K562 (cell line): ENCODE measurements at regions not wholly inside any gene's neighbourhood (a gene's known extent, or its start where the extent isn't known, plus 50 kb on each side); places are given as distances from the start of the nearest gene placed in this dataset.

Source experiments
- E2F3 ChIP-seq: fragments of 250-450 bp; sonication (Bioruptor Pico); IDR thresholded peaks from 2 replicates; pipeline ENCODE4 v1.4.0; 2020; ENCODE audit warnings: mild to moderate bottlenecking
- ZBTB40 ChIP-seq, 2 experiments: fragments of 450-650 bp in 1 of 2; sonication (generic) in 1 of 2; formaldehyde crosslinking in 1 of 2; IDR thresholded peaks; 2 replicates each; pipeline versions ENCODE4 v1.7.1 to v1.9.0; 2016 to 2022; ENCODE audit warnings: inconsistent platforms in 1 of 2, mild to moderate bottlenecking in 1 of 2, missing genetic modification reagents in 1 of 2
- ZFP1 ChIP-seq: fragments of 450-650 bp; formaldehyde crosslinking; IDR thresholded peaks from 2 replicates; pipeline ENCODE4 v1.4.0; 2020; ENCODE audit warnings: mild to moderate bottlenecking, mixed read lengths

GRCh38 chr18:78191276-78191675 is 788.3 kb upstream of the SALL3 start (continued):
- TF ChIP-seq ZBTB40 (IDR thresholded peaks at IDR 0.05): no peak
- TF ChIP-seq ZBTB40 (CRISPR knock-in tag; IDR thresholded peaks at IDR 0.05): no peak
- TF ChIP-seq ZFP1 (CRISPR knock-in tag): no peak
- no peak for TF ChIP-seq E2F3 (CRISPR knock-in tag)
